COR-L47 (cell line): ENCODE measurements at regions not wholly inside any gene's neighbourhood (a gene's known extent, or its start where the extent isn't known, plus 50 kb on each side); places are given as distances from the start of the nearest gene placed in this dataset.
"Not testable (repeated sequence)": the region's sequence is repeated elsewhere in the genome, so short reads cannot be mapped to it uniquely, and the experiment has no call there.

Experiments used
- DNase-seq: peaks from one replicate; lab custom pipeline; 2025; lab: John Stamatoyannopoulos, UW

DNA sequence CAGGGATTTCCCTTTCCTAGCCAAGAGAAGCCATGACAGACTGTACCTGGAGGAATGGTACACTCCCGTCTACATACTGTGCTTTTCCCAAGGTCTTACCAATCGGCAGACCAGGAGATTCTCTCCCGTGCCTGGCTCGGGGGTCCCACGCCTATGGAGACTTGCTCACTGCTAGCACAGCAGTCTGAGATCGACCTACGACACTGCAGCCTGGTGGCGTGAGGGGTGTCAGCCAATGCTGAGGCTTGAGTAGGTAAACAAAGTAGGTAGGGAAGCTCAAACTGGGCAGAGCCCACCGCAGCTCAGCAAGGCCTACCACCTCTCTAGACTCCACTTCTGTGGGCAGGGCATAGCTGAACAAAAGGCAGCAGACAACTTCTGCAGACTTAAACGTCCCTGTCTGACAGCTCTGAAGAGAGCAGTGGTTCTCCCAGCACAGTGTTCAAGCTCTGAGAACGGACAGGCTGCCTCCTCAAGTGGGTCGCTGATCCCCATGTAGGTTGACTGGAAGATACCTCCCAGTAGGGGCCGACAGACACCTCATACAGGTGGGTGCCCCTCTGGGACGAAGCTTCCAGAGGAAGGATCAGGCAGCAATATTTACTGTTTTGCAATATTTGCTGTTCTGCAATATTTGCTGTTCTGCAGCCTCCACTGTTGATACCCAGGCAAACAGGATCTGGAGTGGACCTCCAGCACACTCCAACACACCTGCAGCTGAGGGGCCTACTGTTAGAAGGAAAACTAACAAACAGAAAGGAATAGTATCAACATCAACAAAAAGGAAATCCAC, 270.4 kb upstream of the TLE3 start:
- not testable (repeated sequence) for DNase-seq

DNA sequence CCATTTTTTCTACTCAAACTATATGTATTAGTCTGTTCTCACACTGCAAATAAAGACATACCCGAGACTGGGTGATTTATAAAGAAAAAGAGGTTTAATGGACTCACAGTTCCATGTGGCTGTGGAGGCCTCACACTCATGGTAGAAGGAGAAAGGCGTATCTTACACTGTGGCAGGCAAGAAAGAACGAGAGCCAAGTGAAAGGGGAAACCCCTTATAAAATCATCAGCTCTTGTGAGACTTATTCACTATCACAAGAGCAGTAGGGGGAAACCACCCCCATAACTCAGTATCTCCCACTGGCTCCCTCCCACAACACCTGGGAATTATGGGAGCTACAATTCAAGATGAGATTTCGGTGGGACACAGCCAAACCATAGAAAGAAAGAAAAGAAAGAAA, 266.3 kb upstream of the TLE3 start:
- DNase-seq, result not testable (repeated sequence)

DNA sequence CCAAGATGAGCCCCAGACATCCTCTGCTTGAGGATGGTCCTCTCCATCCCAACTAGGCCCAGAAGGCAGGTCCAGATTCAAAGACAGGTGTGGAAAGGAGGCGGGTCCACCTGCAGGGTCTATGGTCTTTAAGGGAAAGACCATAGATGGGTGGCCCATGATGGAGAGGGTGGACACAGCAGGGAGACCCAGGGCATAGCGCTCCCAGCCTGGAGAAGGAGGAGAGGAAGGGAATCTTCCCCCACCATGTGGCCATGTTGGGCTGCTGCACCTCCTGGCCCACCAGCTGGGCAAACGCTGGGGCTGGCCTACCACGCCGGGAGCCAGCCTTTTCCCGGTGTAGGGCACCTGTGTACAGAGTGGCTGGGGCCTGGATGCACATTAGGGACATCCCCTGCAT, 265.2 kb upstream of the TLE3 start:
- peak; percentile 38 for DNase-seq

DNA sequence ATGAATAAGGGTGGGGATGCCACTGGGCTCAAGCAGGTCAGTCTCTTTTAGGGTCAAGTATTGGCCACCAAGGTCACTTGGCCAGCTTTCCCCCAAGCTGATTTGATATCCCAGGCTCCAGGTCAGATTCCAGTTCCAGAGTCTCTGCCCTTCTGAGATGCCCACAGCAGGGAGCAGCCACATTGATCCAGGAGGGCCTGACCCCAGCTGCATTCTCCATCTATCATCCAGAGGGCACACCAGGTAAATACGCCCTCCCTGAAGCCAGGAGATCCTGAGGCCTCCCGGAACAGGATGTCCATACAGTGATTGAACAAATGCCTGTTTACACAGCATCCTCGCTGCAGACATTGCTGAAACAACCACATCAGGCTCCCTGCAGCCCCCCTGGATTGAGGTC, 264.6 kb upstream of the TLE3 start:
- DNase-seq, result peak; percentile 18

DNA sequence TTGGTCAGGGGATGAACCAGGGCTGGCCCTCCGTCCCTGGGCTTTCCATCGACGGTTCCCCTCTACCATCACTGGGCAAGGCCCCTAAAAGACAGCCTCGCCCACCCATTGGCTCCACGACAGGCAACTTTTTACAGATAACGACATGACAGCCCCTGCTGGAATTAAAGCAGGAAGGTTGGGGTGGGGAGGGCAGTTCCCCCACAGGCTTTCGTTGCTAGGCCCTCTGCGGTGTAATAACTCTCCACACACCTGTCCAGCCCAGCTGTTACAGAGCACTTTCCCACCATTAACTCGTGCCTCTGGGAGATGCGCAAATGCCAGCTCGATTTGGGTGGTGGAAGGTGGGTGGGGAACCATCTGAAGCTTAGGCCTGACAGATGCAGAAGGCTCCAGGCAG, 264.2 kb upstream of the TLE3 start:
- no peak for DNase-seq

DNA sequence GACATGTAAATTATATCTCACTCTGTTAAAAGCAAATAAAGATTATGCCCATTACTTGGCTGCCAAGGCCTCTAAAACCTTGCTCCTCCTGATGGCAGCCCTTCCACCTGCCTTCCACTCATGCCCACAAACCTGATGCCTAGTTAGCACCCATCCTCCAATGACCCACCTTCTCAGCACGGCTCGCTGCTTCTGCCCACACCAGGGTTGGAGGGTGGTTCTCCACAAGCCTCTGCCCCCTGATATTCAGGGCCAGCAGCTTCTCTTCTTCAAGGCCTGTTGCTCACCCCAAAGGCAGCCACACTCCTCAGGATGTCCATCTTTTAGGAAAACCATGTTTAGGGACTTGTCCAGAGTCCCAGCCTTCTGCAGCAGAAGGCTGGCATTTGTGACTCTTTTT, 263.4 kb upstream of the TLE3 start:
- DNase-seq, result no peak

DNA sequence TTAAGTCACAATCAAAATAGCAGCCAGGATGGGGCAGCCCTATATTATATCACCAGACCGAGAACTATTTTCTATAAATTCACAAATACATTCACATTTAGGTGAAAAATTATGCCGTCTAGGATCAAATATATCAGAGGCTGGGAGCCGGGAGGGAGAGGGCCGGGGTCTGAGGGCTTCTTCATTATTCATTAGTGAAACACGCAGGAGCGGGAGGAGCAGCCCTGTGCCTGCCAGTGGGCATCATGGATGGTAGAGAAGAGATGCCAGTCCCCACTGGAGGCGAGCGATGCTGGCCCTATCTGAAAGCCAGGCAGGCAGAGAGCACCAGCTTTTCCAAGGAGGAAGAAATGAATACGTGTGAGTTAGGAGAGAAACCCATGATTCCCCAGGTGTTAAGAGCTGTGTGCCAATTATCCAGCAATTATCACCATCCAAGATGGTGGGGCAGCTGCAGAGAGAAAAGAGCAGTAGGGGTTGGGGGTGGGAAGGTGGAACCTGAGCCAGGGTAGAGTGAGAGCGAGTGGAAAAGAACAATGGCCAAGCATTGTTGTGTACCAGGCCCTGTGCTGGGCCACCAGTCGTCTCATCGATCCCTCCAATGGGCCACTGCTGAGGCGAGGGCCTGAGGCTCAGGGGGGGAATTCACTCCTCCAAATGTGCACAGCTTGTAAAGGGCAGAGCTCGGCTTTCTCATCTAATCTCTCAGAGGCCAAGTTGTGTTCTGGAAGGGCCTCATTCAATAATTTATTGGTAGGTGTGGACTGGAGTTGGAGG, 261.3 kb upstream of the TLE3 start:
- peak; percentile 11 for DNase-seq

DNA sequence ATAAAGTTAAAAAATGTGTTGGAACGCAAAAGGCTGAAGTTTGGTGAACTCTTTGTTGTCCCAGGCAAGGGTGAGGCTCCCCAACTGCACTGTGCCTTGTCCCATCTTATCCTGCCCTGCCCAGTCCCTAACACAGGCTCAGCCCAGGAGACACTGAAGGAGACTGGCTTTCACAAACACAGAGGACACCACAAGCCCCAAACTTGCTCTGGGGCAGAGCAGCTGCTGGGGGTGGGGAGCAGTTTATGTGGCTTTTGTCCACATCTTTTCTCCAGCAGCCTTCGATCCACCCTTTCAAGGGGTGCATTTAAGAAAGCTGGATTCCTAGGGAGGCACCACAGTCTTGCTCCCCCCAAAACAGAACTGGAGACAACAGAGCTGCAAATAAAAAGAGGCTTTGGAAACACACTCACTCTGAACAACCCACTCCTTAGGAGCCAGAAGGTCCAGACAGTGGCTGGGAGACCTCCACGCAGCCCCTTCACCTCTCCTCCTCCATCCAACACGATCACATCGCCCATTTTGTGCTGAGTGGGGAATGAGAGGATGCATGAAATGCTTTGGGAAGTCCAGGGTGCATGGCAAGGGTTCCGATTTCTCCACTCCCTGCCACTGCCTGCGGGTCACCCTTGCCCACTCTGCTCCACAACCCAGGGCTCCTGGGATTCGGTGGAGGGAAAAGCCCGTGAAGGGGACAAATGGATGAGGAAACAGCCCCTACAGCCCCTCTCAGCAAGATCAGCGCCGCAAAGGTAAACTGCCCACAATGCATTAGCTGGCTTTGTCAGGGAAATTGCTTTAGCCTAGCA, 260.5 kb upstream of the TLE3 start:
- DNase-seq, result no peak

DNA sequence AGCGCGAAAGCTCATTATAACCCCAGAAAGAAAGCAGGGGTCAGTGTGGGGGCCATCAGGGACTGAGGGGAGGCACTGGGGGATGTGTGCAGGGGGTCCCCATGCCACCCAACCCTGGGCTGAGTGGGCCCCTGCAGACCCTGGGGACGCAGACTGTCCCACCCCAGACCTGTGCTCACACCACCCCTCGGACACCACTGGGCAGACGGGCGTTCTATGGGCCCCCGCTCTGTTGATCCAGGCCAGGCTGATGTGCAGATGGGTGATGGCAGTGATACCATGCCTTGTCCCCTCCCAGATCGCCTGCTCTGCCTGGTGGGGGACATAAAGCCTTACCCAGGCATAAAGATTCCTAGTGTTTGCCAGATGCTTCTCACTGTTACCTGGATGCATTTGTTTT, 259.7 kb upstream of the TLE3 start:
- DNase-seq, result no peak

DNA sequence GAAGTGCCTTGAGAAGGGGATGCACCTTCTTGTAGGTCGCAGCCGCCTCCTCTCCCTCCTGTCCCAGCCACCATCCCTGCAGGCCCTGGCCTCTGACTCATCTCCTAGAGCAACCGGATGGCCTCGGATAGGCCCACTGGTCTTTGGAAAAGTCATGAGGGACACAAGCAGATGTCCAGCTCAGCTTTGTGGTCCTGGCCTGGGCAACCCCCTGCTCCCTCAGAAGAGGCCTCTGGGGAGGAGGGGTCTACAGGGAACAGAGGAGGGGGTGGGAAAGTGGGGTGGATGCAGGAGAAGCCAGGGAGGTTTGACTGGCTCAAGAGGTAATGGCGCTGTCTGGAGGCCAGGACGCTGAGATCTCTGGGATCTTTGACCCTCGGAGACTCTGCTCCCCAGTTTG, 259.2 kb upstream of the TLE3 start:
- no peak for DNase-seq

DNA sequence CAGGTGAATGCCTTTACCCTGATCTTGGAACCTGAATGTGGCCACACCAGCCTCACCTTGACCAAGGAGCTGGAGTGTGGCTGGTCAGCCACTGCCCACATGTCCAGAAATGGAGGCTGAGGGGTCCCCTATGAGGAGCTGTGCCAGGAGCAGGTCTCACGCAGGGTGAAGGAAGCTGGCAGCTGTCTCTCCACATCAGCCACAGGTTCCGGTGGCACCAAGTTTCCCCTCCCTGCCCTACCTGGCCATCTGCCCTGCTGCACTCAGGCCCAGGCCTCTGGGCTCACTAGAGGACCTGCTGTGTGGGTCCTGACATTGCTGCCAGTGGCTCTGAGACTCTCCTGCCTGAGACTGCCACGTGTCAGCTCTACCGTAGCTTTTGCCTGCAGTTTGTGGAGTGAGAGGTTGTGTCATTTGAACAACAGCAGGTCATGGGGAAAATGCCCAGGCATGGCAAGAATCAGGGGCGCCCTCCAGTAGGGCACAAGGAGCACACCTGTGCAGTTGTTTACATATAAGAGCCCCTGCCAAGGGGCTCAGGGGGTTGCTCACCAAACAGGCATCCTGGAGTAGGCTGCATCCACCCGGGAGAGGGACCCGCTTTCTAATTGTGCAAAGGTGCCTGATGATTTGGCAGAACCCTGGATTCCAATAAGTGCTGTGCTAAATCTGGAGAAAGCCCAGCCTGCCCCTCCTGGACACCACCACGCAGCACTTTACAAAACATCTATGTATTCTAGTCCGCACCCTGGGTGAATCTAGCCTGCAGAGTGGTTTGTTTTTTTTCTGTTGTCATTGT, 258.5 kb upstream of the TLE3 start:
- no peak for DNase-seq

DNA sequence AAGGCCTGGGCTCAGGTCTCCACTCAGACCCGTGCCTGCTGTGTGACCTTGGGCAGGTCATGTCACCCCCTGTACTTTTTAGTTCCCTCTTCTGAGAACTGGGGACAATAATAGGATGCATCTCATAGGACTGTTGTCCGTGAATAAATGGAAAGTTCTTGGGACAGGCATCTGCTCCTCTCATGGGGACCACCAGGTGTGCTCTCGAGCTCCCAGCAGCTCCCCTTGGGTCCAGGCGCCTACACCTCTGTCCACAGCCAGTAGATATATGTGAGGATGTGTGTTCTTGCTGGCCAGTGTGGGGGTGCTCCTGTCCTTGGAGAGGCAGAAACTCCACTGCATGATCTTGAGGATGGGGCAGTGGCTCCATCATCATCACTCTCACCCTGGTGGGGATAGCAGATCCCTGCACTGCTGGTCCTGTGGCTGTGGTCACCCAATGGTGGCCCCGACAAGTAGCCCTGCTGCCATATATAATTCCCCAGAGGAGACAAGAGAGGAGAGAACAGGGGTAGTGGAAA, 257.6 kb upstream of the TLE3 start:
- no peak for DNase-seq

DNA sequence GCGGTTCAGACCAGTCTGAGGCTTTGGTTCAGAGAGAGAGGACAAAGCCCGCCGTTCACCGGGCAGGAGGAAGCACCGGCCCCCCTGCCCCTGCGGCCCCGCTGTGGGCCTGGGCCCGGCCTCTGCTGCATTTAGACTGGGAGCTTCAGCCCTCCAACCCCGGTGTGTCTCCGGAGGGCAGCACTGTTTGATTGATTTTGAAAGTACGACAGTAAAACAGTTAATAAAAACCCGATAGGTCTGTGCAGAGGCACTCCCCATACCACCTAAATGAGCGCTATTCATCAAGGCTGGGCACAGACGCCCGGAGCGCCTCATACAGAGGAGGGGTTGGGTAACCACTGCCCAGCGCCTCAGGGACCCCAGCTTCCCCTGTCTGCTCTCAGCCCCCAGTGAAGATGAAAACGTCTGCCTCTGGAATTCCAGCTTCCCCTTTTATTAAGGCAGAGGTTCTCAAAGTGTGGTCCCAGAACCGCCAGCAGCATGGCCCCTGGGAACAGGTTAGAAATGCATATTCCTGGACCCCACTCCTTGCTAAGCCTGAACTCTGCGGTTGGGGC, 256.7 kb upstream of the TLE3 start:
- no peak for DNase-seq

DNA sequence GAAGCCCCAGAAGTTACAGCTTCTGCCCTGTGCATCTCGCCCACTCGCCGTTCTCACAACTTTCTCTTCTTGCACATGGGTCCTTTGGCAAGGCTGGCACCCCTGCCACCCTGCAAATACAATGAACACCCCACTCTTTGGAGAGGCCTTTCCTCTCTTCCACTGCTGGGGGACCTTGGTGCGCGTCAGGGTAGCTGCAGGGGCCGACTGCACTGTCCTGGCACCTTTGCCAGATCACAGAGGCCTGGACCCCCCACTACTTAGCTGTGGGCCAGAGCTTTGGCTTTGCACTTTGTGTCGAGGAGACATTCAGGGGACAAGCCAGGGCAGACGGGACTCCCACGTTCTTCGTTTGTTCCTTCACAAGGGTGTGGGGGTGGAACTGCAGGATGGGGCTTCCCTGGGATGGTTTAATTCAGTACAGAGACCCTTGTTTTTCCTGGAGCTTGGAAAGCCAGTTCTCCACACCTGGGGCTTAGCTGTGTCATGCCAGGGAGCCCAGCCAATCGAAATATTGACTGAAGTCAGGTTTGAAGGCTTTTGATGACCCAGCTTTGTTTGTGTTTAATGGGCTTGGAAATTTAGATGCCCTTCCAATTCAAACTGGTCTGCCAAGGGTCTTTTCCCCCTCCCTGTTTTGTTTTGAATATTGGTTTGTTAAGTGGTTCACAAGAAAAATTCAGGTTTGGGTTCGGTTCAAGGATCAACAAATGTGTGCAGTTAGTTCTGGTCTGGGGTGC, 256.1 kb upstream of the TLE3 start:
- DNase-seq, result no peak

DNA sequence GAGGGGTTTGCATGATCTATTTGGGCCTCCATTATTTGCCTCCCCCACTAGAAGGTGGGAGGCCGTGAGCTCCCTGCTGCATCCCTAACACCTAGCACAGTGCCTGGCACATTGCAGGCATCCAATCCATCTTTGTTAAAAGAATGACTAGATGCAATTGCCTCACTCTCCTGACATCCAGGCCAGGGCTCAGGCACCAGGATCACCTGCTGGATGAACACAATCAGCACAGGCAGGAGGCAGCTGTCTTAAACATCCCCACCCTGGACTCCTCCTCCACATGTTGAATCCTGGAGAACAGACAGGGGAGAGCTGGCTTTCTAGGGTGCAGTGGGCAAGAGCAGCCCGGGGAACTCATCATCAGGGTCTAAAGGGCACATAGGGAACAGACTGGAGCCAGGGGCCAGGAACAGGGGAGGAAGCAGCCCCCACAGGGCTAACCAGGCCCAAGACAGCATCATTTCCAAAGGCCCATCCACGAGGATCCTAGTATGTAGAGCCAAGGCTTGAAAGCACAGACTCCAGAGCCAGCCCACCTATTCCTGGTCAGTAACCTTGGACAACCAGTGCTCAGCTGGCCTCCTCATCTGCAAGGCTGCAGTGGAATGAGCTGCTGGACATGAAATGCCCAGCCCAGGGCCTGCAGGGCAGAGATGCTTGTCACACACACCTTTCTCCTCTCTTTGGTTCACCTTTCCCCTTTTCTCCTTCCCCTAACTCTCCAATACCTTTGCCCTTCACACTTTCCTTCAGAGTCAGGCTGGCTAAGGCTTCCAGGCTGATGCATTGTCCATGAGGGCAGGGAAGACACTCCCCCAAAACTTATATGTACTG, 254.4 kb upstream of the TLE3 start:
- no peak for DNase-seq

DNA sequence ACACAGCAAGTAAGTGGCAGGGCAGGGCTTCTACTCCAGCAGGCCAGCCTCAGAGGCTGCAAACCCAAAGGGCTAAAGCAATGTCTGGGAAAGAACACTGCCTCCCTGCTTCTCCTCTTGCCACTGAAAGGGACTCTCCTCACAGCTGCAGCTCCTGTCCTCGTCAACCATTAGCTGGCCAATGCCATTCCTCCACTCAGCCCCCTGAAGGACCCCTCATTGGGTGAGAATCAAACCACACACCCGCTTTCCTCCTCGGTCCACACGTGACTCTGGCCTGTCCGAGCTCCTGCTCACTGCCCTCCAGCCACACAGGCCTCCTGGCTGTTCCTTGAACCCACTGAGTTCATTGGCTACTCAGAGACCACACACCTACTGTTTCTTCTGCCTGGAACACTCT, 253.7 kb upstream of the TLE3 start:
- no peak for DNase-seq

DNA sequence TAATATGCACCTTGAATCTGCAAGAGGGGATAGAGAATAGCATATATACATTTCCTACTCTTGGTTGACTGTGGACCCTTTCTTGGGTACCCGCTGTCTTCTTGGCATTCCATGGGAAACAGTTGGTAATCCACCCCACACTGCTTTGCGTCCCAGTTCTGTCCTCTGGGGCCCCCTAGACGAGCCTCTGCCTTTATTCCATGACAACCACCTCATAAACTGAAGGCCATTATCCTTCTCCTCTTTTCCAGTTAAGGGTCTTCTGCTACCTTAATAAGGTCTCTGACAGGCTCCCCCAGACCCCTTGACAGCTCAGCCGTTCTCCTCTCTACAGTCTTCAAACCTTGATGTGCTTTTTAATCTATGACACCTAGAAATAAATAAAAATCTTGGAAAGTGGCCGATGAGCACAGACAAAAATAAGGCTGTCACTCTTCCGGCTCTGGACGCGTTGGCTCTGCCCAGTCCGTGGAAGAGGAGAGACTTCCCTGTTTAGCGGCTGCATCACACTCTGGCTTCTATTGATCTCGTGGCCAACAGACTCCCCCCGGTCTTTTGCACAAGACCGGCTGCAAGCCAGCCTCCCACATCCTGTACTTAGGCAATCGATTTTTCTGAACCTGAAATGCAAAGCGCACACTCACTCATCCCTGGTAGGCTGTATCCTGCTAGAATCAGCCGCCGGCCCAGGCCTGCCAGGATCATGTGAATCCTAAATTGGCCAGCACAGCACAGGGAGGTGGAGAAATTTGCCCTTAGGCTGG, 251.0 kb upstream of the TLE3 start:
- no peak for DNase-seq

DNA sequence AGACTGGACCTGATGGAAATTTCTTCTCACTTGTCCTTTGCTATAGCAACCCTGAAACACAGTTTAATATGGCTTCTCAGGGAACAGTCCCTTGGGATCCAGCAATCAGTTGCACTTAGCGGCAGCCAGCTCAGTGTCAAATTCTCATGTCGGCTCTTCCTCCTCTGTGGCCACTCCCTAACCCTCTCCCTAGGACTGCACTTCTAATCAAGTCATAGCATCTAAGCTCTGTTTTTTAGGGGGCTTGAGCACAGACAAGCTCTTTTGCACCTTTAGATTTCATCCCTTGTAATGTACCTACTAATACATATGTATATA, 250.5 kb upstream of the TLE3 start:
- no peak for DNase-seq
